ENCODE measurements at regions not wholly inside any gene's neighbourhood (a gene's known extent, or its start where the extent isn't known, plus 50 kb on each side); places are given as distances from the start of the nearest gene placed in this dataset.

GRCh38 chr3:34013818-34014570 is 215.6 kb downstream of the PDCD6IP start:
- Histone ChIP-seq H3K4me3 (ENCODE audit: low read depth, low read length) (no peak overlapping the region), H3K27me3 (ENCODE audit: control insufficient read depth, insufficient read depth, low read length) (no peaks in the 10 kb centered on the region), H3K36me3 (ENCODE audit: control insufficient read depth, insufficient read depth, low read length) (no peaks in the 10 kb centered on the region)
- FAIRE-seq: no peak
- no peak for DNase-seq (ENCODE audit: low read depth)
- no peak for TF ChIP-seq CTCF (IDR thresholded peaks at IDR 0.05; ENCODE audit: insufficient read depth, low read length, severe bottlenecking)

GRCh38 chr3:34015204-34016142 is 217.0 kb downstream of the PDCD6IP start:
- TF ChIP-seq CTCF (IDR thresholded peaks at IDR 0.05; ENCODE audit: insufficient read depth, low read length, severe bottlenecking): peak; percentile 31
- Histone ChIP-seq H3K27me3 (ENCODE audit: control insufficient read depth, insufficient read depth, low read length) (no peaks in the 10 kb centered on the region), H3K4me3 (ENCODE audit: low read depth, low read length) (no peak overlapping the region), H3K36me3 (ENCODE audit: control insufficient read depth, insufficient read depth, low read length) (no peaks in the 10 kb centered on the region)
- DNase-seq (ENCODE audit: low read depth): no peak
- peak; percentile 50 for FAIRE-seq

- Histone ChIP-seq H3K27me3 (ENCODE audit: control insufficient read depth, insufficient read depth, low read length) (no peaks in the 10 kb centered on the region), H3K36me3 (ENCODE audit: control insufficient read depth, insufficient read depth, low read length) (no peaks in the 10 kb centered on the region), H3K4me3 (ENCODE audit: low read depth, low read length) (no peak overlapping the region)
- peak; percentile 85 for DNase-seq (ENCODE audit: low read depth)
- no peak for TF ChIP-seq CTCF (IDR thresholded peaks at IDR 0.05; ENCODE audit: insufficient read depth, low read length, severe bottlenecking)
- FAIRE-seq: no peak
Observed at GRCh38 chr3:34016925-34017587, 218.6 kb downstream of the PDCD6IP start.

GRCh38 chr3:34017757-34018156 is 219.3 kb downstream of the PDCD6IP start:
- no peak for DNase-seq (ENCODE audit: low read depth)
- no peak overlapping the region for H3K4me3 ChIP-seq (ENCODE audit: low read depth, low read length)
- H3K36me3 ChIP-seq (ENCODE audit: control insufficient read depth, insufficient read depth, low read length): no peaks in the 10 kb centered on the region
- FAIRE-seq: no peak
- H3K27me3 ChIP-seq (ENCODE audit: control insufficient read depth, insufficient read depth, low read length): no peaks in the 10 kb centered on the region
- no peak for TF ChIP-seq CTCF (IDR thresholded peaks at IDR 0.05; ENCODE audit: insufficient read depth, low read length, severe bottlenecking)

- no peak for DNase-seq (ENCODE audit: low read depth)
- Histone ChIP-seq H3K27me3 (ENCODE audit: control insufficient read depth, insufficient read depth, low read length) (no peaks in the 10 kb centered on the region), H3K36me3 (ENCODE audit: control insufficient read depth, insufficient read depth, low read length) (no peaks in the 10 kb centered on the region), H3K4me3 (ENCODE audit: low read depth, low read length) (no peak overlapping the region)
- no peak for TF ChIP-seq CTCF (IDR thresholded peaks at IDR 0.05; ENCODE audit: insufficient read depth, low read length, severe bottlenecking)
- no peak for FAIRE-seq
Observed at GRCh38 chr3:34019158-34019557, 220.7 kb downstream of the PDCD6IP start.
